SKM-1 (cell line): ENCODE measurements at regions not wholly inside any gene's neighbourhood (a gene's known extent, or its start where the extent isn't known, plus 50 kb on each side); places are given as distances from the start of the nearest gene placed in this dataset.

Experiments used
- DNase-seq: peaks from one replicate; lab custom pipeline; 2025; ENCODE audit not compliant: unreplicated experiment; lab: John Stamatoyannopoulos, UW

DNA sequence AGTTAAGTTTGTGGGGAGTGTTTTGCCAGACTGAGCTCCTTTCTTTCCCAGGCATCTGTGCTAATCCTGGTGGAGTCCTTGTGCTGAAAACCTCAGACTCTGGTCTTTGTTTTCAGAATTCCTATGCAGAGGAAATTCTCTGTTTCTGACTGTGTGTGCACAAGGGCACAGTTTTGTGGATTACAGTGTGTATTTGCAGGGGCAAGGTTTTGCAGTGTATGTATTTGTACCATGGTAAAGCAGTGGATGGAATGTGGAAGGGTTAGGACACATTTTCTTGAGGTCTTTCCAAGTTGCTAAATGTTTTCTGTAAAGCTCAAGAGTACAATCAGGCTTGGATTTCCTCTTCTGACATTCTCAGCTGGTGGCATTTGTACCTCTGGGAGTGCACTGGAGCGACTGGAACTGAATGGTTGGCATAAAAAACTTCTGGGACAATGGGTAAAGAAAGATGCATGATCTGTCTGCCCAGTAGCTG, 139.5 kb upstream of the RND3 start:
- DNase-seq, result no peak

DNA sequence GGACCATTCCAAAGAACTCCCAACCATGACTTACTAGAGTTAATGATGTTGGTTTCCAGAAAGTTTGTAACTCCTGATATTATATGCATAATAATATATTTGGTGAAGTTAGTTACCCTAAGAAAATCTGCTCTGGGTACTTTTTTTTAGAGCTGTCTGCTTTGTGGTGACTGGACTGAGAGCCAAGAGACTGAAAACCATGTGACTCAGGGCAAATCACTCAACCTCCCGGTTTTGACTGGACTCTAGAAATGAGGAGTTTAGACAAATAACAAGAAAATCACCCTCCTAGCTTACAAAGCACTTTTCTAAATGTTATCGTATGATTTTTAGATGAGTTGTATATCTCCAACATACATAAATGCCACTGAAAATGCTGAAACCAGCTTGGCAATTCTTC, 138.3 kb upstream of the RND3 start:
- DNase-seq, result no peak

DNA sequence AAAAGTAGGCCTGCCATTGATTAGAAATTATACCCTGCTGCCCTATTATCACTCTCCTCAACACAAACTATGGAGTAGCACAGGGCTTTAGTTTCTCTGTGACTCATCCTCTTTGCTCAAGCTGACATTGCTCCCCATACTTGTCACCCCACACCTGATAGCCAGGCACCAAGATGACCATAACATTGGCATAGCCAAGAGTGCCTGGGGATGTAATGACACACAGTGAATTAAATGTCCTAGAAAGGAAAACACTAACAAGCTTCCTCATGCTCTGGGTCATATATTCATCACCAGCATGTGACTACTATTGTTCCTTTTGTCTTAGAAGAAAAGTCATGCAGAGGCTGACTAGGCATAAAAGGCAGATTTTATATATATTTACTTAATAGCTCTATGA, 137.8 kb upstream of the RND3 start:
- no peak for DNase-seq

DNA sequence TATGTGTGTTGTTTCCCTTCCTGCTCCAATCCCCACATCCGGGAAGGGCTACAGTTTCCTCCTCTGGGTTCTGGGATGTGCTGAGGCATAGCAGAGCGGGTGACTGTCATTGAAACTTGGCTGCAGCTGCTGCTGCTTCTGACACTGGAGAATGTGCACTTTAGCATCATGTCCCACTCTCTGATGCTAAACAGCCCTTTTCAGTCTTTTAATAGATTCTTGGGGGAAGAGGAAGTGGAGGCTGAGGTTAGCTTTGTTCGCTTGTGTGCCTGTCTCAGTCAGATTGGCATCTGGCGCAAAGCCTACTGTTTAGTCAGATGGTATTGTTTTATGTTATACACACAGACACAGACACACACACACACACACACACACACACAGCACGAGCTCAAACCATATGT, 136.5 kb upstream of the RND3 start:
- DNase-seq, result no peak

DNA sequence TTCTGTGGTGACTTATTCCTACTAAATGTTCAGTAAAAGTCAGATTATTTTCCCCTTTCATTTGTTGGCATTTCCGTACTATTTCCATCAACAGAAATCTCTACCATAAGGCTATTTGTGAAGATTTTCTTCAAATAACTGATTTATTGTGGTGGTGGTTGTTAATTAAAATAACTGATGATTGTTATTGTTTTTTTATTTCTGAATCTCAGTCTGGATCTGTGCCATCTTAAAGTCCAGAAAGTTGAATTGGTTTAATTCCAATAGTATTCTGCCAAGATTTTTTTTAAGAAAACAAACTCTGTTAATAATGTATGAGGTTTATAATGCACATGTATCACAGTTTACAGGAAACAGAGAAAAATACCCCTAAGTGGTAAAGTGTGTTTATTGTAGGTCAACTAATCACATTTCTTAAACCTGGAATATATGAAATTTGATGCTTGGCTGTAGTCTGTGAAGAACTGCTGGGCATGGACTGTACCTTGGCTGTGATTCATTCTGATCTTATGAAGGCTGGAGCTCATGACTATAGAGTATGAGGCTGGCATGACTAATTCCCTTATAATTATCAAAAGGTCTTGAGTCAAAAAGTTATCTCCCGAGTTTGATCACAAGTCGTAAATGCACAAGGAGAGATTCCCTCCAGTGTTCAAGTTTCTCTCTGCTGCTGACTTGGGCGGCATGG, 134.2 kb upstream of the RND3 start:
- no peak for DNase-seq

DNA sequence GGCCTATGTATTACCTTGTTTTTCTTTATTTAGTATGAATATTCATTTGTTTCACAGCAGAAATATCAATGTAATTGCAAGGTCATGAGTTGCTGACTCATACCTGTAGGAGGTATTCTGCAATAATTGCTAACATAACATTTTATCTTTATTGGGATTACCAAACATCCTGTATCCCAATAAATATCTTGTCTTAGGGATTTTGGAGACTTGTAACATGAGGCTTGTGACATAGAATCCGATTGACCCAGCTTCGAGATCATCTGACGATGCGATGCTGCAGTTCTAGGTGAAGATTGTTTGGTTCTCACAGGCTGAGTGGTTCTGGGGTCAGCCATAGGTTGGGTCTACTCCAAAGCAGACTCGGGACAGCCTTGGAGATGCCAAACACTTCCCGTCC, 133.4 kb upstream of the RND3 start:
- no peak for DNase-seq

DNA sequence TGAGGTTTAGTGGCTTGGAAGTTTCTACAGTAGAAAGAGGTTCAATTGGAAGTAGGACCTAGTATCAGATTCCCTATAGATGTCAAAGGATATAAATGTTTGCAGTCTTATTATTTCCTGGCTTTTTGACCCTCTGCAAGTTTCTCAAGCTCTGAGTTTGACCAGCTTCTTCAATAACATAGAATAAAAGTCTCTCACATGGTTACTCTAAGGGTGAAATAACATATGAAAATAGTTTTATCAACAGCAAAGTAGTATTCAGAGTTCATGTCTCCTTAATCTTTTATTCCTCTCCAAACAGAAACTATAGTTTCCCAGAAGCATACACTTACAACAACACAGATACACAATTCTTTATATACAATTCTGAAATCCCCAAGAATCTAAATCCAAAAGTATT, 132.9 kb upstream of the RND3 start:
- DNase-seq, result no peak

DNA sequence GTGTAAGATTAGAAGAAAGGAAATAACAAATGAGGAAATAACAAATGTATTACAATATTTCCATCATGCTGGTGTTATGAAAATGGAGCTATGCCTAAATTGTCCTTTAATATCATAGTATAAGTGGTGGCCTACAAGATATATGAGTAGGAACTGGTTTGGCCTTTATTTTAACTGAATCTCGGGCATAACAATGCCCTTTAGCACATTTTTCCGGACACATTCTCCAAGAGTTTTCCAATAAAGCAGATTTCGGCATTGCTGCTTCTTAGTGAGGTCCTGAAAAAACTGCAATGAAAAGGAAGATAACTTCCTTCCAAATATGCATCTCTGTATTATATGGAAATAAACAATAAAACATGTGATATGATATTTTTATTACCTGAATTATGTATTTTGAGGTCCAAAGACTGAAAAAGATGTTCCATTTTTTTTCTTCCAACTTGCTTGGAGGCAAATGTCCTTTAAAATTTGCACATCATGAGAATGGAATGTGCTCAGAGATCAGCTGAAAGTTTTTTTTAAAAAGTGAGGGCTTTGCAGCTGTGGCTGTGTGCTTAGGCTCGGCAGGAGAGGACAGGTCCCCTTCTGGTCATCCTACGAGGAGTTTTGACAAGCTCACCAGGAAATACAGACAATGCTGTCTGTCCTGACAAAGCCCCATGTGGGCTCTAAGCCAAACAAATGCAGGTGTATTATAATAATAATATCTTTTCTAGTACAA, 132.3 kb upstream of the RND3 start:
- DNase-seq, result no peak

DNA sequence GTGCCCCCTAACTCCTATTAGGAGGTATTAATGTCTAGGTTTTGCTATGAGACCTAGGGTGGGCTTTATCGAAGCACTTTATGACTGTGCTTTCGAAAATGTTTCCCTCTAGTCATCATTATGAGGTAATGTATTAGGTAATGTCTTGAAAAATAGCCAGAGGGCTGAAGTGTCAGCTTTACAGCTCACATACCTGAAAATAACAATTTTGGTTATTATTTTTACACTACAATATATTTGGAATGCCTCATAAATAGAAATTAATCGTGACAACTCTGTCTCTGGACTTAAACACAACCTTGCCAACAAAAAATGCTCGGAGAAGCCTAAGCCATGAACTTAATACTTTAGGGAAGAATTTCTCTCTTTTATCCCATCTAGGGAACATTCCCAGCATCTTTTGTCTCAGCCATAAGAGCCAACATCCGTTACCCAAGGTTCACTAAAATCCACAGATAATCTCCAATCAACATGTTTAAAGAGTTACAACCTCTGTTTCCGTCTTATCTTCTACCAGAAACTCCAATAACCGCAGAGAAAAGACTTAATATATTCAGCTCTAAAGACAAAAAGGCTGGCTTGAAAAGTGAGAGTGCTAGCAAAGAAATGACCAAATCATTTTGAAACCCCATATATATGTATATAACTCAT, 130.9 kb upstream of the RND3 start:
- no peak for DNase-seq

DNA sequence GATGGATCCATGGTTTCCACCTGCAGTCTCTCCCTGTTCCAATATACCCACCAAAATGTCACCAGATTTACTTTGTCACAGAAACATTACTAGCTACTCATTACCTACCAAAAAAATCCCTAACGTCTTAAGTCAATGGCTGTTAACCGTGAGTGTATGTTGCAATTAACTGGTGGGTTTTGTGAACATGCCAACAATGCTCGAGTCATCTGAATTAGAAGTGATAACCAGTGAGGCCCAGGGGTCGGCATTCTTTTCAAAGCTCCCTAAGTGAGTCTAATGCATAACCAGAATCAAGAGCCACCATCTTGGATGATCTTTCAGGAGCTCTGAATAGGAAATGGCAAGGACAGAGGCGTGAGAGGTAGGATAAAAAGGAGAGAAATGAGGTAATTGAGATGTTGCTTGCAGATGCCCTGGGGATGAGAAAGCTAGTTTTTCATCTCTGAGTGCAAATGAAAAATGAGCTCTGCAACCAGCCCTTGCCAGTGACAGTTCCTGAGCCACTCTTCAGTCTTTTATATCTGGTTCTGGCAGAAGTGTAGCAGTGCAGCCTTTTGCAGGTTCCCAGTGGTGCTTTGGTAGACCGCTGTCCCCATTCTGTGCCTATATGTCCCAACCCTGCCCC, 130.0 kb upstream of the RND3 start:
- no peak for DNase-seq

DNA sequence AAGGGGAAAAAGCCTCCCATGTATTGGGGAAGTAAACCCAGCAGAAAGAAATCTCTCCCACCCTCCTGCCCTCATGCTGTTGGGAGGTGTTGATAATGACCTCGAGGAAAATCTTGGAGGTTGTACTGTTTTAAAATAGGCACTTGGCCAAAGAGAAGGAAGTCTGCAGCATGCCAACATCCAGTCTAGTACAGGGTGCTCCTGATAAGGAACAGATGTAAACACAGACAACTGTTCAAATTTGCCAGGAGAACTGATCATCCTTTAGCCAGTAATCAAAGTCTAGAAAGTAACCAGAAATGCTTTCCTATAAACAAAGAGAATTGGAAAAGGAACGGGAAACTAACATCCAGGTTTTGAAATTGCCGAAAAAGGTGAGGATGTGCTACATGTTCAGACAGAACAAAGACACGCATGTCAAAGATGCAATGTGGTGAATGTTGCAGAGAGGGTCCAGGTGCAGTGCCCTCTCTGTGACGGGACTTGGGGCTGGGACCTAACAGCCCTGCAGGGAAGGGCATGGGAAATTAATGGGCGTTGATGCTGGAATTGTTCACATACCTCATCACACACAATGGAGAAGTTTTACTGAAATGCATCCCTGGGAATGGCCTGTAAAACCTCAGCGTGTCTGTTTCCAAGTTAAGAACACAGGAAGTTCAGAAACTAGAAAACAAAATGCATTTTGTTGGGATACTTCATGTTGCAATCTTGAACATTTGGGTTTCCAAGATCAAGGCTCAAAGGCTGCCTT, 125.7 kb upstream of the RND3 start:
- no peak for DNase-seq

DNA sequence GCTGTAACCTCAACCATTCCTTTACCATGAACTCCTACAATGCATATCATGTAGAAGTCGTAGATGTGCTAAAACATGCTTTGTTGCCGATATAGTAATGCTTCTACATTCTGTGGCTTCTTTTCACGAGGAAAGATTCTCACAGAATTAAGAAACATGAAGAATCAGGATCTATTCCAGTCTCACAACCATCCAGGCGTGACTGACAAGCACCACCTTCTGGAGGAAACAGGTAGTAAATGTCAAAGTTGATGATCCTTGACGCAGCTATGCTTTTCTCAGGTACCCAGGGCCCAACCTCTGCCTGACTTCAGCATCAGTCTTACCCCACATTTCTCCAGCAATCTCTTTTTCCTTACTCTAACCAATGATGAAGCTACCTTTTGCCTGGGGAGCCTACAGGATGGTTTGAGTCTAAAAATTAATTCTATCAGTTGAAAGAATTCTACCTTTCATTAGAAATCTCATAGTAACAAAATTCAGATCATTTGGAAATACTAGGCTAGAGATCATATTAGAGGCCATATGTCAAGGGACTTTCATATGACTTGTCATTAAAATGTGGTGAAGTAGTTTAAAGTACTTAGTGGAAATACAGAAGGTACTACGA, 123.3 kb upstream of the RND3 start:
- no peak for DNase-seq

DNA sequence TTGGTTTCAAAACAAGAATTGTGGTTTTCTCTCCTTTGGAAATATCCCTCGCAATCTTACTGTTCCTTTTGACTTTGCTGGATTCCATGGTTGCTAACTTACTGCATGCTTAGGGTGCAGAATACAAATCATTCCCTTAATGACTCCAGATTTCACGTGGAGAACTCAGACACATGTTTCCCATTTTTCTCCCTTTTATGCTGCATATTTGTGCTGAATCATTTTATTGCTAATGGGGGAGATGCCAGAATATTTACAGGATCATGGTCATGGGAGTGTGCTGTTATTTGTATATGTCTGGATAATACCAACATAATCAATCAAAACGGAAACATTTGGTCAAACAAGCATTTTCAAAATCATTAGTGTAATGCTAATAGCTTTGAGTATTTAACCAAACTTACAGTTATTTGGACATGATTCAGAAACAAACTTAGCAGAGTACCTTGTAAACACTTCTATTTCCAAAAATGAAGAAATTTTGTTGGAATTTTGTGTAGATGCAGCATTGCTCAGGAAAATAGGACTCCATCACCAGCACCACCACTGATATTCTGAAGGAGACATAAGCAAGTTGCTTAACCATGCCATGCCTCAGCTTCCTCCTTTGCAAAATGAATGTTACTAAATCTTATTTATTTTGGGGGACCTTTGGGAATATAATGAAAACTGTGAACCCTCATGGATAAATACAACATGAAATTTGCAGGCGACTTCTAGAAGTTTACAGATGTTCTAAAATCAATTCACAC, 122.5 kb upstream of the RND3 start:
- no peak for DNase-seq

DNA sequence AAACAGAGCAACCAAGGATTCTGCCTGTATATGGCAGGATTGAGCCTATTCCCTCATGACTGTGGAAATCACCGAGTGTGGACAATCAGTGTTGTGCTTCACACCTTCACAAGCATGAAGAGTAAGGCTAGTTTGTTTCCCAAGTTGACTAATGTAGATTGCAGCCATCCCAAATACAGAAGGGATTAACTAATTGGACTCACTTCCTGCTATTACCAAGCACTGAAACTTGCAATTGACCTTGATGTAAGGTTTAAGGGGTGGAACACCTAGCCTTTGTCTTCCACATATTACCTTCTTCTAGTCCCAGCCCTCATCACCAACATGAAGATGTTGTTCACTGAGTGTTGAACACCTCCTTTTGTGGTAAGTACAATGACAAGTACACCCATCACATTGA, 120.9 kb upstream of the RND3 start:
- DNase-seq, result no peak

DNA sequence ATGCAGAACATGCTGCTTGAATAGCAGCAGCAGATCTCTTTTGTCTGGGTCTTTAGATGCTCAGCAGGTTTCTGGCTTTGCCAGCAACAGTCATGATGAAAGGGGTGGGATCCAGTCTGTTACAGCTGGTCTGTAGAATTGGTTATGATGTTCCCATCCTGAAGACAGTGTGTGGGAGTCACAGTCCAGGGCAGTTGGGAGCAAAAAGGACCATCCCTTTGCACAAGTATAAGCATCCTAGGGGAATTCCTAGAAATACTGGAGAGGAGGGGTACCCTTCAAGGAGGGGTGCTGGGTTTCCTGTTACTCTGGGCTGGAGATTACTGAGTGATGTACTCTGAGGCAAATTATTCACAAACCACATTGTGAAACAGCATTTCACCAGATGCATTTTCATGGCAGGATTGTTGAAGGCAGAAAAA, 119.9 kb upstream of the RND3 start:
- DNase-seq, result no peak

DNA sequence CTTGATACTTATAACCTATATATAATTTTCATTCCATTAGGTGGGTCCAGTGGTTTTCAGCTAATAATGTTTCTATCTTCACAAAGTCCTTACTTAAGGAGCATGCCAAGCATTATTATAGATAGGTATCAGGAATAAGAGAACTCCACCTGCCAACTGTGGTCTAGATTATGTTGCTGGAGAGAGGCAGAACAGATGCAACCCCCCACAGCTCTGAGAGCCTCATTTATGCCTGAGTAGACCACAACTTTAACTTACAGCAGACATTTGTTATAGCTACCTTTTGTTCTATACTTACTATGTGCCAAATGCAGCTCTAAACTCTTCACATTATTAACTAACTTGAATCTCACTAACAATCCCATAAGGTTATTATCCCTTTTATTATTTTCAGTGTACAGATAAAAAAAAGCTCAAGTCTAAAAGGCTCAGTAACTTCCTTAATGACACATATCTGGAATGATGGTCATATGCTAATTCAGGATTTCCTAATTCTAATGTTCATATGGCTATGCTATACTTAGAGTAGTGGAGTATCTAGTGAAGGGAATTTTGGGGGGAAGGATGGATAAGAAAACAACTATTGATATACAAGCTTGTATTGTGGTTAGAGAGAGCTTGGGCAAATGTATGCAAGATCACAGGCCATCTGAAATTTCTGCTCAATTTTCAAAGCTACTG, 119.1 kb upstream of the RND3 start:
- no peak for DNase-seq

DNA sequence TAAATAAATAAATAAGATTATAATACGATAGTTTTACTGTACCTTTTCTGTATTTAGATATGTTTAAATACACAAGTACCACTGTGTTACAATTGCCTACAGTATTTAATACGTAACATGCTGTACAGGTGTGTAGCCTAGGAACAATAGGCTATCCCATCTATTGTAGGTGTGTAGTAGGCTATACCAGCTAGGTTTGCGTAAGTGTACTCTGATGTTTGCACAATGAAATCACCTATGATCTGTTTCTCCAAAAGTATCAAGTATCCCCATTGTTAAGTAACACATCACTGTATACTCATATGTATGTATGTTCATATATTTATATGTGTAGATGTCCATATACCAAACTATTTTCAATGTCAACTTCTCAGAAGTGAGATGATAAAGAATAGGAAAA, 118.2 kb upstream of the RND3 start:
- no peak for DNase-seq

DNA sequence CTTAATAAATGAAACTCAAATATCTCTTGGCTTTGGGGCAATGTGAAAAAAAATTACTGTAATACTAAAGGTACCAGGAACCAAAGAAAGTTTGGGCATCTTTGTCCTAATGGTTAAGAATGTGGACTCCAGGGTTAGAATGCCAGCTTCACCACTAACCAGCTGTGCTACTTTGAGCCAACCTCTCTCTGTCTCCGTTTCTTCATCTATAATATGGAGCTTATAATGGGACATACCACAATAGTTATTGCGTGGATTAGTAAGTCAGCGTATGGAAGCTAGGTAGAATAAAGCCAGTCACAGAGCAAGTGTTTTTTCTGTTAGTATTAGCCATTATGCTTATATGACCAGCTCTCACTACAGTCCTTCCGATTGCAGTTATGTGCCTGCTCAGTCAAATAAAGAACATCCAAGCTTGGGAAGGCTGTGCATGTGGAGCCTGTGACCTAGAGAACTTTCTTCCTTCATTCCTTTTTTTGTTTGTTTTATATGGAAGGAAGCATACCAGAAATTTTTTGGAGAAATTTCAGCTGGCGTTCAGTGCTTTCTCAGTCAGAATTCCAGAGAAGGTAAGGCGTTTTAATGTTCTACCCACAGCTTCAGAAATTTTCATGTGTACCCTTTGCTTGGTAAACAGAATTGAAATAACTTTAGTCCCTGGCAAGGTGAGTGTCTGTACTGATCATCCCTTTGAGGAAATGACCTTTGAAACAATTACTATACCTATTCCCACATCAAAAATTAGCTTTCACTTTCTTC, 114.0 kb upstream of the RND3 start:
- no peak for DNase-seq

DNA sequence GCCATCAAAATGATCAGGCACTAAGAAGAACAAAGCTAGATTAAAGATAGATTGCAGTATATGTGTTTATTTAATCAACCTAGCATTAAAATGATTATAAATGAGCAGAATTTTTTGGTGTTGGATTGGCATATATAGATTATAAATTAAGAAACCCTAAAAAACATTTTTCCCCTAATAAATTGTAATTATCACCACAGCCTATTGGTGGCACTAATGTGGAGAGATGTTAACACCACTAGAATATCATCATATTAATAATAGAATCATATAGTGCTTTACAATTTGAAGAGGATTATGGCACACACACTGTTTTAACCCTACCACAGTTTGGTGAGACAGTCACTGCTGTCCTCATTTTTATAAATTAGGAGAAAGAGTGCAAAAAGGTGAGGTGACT, 112.4 kb upstream of the RND3 start:
- no peak for DNase-seq
